NCI-H510A treated with DMSO at 0.1 percent for 48 hours (cell line): ENCODE measurements at regions not wholly inside any gene's neighbourhood (a gene's known extent, or its start where the extent isn't known, plus 50 kb on each side); places are given as distances from the start of the nearest gene placed in this dataset.

Source experiments
- DNase-seq: peaks from one replicate; lab custom pipeline; 2025; lab: John Stamatoyannopoulos, UW

- no peak for DNase-seq
Observed at GRCh38 chr13:97561182-97561581, 127.2 kb downstream of the RAP2A start.

- DNase-seq = no peak
Observed at GRCh38 chr13:97562962-97563361, 129.0 kb downstream of the RAP2A start.

- DNase-seq = no peak
Observed at GRCh38 chr13:97564956-97565355, 131.0 kb downstream of the RAP2A start.

GRCh38 chr13:97565906-97566305 lies 131.9 kb downstream of the RAP2A start:
- no peak for DNase-seq

GRCh38 chr13:97566907-97567306 lies 132.9 kb downstream of the RAP2A start:
- no peak for DNase-seq

GRCh38 chr13:97567510-97568243 lies 133.7 kb downstream of the RAP2A start:
- DNase-seq = no peak

- DNase-seq = no peak
Observed at GRCh38 chr13:97568850-97569249, 134.9 kb downstream of the RAP2A start.

GRCh38 chr13:97569841-97570240 lies 135.9 kb downstream of the RAP2A start:
- no peak for DNase-seq

GRCh38 chr13:97570442-97570841 lies 136.5 kb downstream of the RAP2A start:
- no peak for DNase-seq

- DNase-seq = no peak
Observed at GRCh38 chr13:97573011-97573410, 139.0 kb downstream of the RAP2A start.

- DNase-seq = no peak
Observed at GRCh38 chr13:97574926-97575325, 141.0 kb downstream of the RAP2A start.

- no peak for DNase-seq
Observed at GRCh38 chr13:97577026-97577425, 143.1 kb downstream of the RAP2A start.

GRCh38 chr13:97582170-97582569 lies 148.2 kb downstream of the RAP2A start:
- no peak for DNase-seq

- no peak for DNase-seq
Observed at GRCh38 chr13:97583907-97584497, 150.0 kb downstream of the RAP2A start.

GRCh38 chr13:97586941-97587340 lies 153.0 kb downstream of the RAP2A start:
- DNase-seq = no peak

- no peak for DNase-seq
Observed at GRCh38 chr13:97588993-97589392, 155.0 kb downstream of the RAP2A start.

- peak; percentile 16 for DNase-seq
Observed at GRCh38 chr13:97600458-97601075, 166.6 kb downstream of the RAP2A start.

- DNase-seq = no peak
Observed at GRCh38 chr13:97615266-97615665, 181.3 kb downstream of the RAP2A start.

GRCh38 chr13:97616385-97616784 lies 182.4 kb downstream of the RAP2A start:
- no peak for DNase-seq

- DNase-seq = no peak
Observed at GRCh38 chr13:97621025-97621424, 187.1 kb downstream of the RAP2A start.

- DNase-seq = no peak
Observed at GRCh38 chr13:97621631-97622030, 187.7 kb downstream of the RAP2A start.

GRCh38 chr13:97627566-97627965 lies 193.6 kb downstream of the RAP2A start:
- peak; percentile 70 for DNase-seq

- peak; percentile 48 for DNase-seq
Observed at GRCh38 chr13:97629601-97630272, 195.8 kb downstream of the RAP2A start.
